ENCODE measurements at regions not wholly inside any gene's neighbourhood (a gene's known extent, or its start where the extent isn't known, plus 50 kb on each side); places are given as distances from the start of the nearest gene placed in this dataset.

- TF ChIP-seq CTCF (IDR thresholded peaks at IDR 0.05) (no peak), POLR2A (IDR thresholded peaks at IDR 0.05) (no peak)
Observed at GRCh38 chr11:29578806-29579205, 438.0 kb downstream of the KCNA4 start.
